Smooth muscle cell (in vitro differentiated cells): ENCODE measurements at regions not wholly inside any gene's neighbourhood (a gene's known extent, or its start where the extent isn't known, plus 50 kb on each side); places are given as distances from the start of the nearest gene placed in this dataset.

Experiments
- DNase-seq: peaks from one replicate; lab custom pipeline; 2025; ENCODE audit not compliant: unreplicated experiment; lab: John Stamatoyannopoulos, UW
- H2AFZ ChIP-seq: fragments of 200-600 bp; sonication (generic); 2 replicates; pipeline ENCODE4 v1.6.0; 2016; ENCODE audit warnings: antibody characterized with exemption, low read depth, mild to moderate bottlenecking
- H3F3A ChIP-seq: fragments of 200-600 bp; sonication (generic); 2 replicates; pipeline ENCODE4 v1.6.0; 2017; ENCODE audit warnings: antibody characterized with exemption, low read depth
- H3K27ac ChIP-seq: fragments of 200-600 bp; sonication (generic); 2 replicates; pipeline ENCODE4 v1.5.1; 2016; ENCODE audit warnings: low read depth, mild to moderate bottlenecking
- H3K27me3 ChIP-seq: fragments of 200-600 bp; sonication (generic); 2 replicates; pipeline ENCODE4 v1.6.1; 2016; ENCODE audit warnings: low read depth, mild to moderate bottlenecking
- H3K36me3 ChIP-seq: fragments of 200-600 bp; sonication (generic); 2 replicates; pipeline ENCODE4 v1.5.1; 2016; ENCODE audit warnings: low read depth
- H3K4me1 ChIP-seq: fragments of 200-600 bp; sonication (generic); 2 replicates; pipeline ENCODE4 v1.5.1; 2016; ENCODE audit warnings: low read depth
- H3K4me2 ChIP-seq: fragments of 200-600 bp; sonication (generic); 2 replicates; pipeline ENCODE4 v1.6.0; 2016; ENCODE audit warnings: mild to moderate bottlenecking
- H3K4me3 ChIP-seq: fragments of 200-600 bp; sonication (generic); 2 replicates; pipeline ENCODE4 v1.5.1; 2016; ENCODE audit warnings: mild to moderate bottlenecking
- H3K79me2 ChIP-seq: fragments of 200-600 bp; sonication (generic); 2 replicates; pipeline ENCODE4 v1.6.0; 2016; ENCODE audit warnings: low read depth, mild to moderate bottlenecking
- H3K9ac ChIP-seq: fragments of 200-600 bp; sonication (generic); 2 replicates; pipeline ENCODE4 v1.6.0; 2016; ENCODE audit warnings: low read depth
- H3K9me3 ChIP-seq: fragments of 200-600 bp; sonication (generic); replicated peaks from 2 replicates; pipeline ENCODE4 v1.5.1; 2016; ENCODE audit warnings: low read depth
- H4K20me1 ChIP-seq: fragments of 200-600 bp; sonication (generic); 2 replicates; pipeline ENCODE4 v1.6.0; 2016; ENCODE audit warnings: low read depth
- CTCF ChIP-seq: fragments of 200-600 bp; sonication (generic); IDR thresholded peaks from 2 replicates; pipeline ENCODE4 v1.5.1; 2017; ENCODE audit warnings: borderline replicate concordance, mild to moderate bottlenecking, antibody characterized with exemption; ENCODE audit not compliant: insufficient read depth, poor library complexity, severe bottlenecking
- WGBS: methylation state at CpG from one replicate; pipeline ENCODE4 v1.1.7; 2016; ENCODE audit warnings: low lambda C conversion rate; 5-methylcytosine and 5-hydroxymethylcytosine counted together

DNA sequence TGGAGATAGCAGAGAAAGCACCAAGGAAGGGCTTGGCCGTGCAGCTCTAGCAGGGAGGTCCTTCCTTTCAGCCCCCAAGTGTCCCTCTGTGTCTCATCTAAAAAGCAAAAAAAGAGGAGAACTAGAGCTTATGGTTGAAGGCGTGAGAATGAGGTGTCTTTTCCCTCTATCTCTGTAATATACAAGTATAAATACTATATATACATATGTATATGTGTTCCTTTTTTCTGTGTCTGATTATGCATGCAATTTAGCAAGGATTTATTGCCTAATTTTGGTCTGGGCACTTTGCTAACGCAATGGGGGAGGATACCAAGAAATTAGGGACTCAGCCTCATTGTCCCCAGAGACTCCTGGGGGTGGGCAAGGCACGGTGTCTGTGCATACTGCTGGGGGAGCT lies 90.2 kb upstream of the CCL2 start:
- H3K4me3 ChIP-seq, result no peak overlapping the region
- H3K9me3 ChIP-seq, result no peaks in the 10 kb centered on the region
- WGBS, result 70% methylated on average over 4 of the region's 4 CpGs
- no peak for DNase-seq
- no peak overlapping the region for H3K27ac ChIP-seq
- H2AFZ ChIP-seq, result no peak overlapping the region
- peaks cover 3% of the 10 kb centered on the region for H3F3A ChIP-seq
- H3K9ac ChIP-seq, result no peak overlapping the region
- no peaks in the 10 kb centered on the region for H3K79me2 ChIP-seq
- H4K20me1 ChIP-seq, result no peaks in the 10 kb centered on the region
- H3K27me3 ChIP-seq, result peaks cover 22% of the 10 kb centered on the region
- no peak overlapping the region for H3K4me2 ChIP-seq
- peaks cover 7% of the 10 kb centered on the region for H3K4me1 ChIP-seq
- no peak for TF ChIP-seq CTCF
- H3K36me3 ChIP-seq, result no peaks in the 10 kb centered on the region

DNA sequence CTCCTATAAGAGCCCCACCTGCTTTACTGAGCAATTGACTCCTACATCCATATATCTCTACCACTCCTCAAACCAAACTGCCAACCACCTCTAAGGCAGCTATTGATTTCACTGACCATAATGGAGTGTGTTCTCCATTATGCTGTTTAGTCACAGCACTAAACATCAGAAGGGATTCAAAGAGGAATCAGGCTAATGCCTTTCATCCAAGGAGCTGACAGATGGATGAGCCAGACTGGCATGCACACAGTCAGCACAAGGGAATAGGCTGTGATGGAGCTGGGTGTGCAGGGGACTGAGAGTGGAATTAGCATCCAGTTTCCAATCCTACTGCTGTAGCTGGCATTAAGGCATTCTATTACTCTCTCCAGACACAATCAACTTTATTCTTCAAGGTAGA lies 88.7 kb upstream of the CCL2 start:
- Histone ChIP-seq H3K79me2 (no peaks in the 10 kb centered on the region), H3K27me3 (peaks cover 11% of the 10 kb centered on the region), H3K9me3 (no peaks in the 10 kb centered on the region), H3K4me3 (no peak overlapping the region), H3K27ac (no peak overlapping the region), H3K36me3 (no peaks in the 10 kb centered on the region), H4K20me1 (no peaks in the 10 kb centered on the region), H3K4me2 (no peak overlapping the region), H2AFZ (no peak overlapping the region), H3K9ac (no peak overlapping the region), H3K4me1 (peaks cover 7% of the 10 kb centered on the region), H3F3A (peaks cover 3% of the 10 kb centered on the region)
- TF ChIP-seq CTCF, result no peak
- no peak for DNase-seq

DNA sequence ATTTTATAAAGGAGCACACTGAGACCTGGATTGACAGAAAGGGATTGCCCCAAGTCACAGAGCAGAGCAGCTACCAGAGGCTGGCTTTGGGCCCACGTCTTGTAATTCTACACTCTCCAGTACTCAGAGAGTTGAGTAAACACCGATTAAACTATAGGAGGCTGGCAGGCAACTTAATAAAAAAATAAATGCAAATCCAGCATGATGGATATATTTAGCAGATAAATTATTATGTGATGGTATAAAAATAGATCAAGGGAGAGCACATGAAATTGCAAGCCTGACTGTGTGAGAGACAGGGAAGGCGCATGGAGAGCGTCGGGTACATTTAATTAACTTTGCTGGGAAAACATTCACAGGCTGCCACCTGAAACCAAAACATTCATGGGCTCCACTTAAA lies 87.7 kb upstream of the CCL2 start:
- peaks cover 11% of the 10 kb centered on the region for H3K27me3 ChIP-seq
- H3K9me3 ChIP-seq, result no peaks in the 10 kb centered on the region
- peaks cover 3% of the 10 kb centered on the region for H3F3A ChIP-seq
- H3K4me1 ChIP-seq, result peaks cover 7% of the 10 kb centered on the region
- H3K4me3 ChIP-seq, result no peak overlapping the region
- no peak for DNase-seq
- H3K4me2 ChIP-seq, result no peak overlapping the region
- H2AFZ ChIP-seq, result no peak overlapping the region
- H3K27ac ChIP-seq, result no peak overlapping the region
- H4K20me1 ChIP-seq, result no peaks in the 10 kb centered on the region
- TF ChIP-seq CTCF, result no peak
- no peak overlapping the region for H3K9ac ChIP-seq
- no peaks in the 10 kb centered on the region for H3K36me3 ChIP-seq
- 81% methylated on average over 5 of the region's 5 CpGs for WGBS
- H3K79me2 ChIP-seq, result no peaks in the 10 kb centered on the region

DNA sequence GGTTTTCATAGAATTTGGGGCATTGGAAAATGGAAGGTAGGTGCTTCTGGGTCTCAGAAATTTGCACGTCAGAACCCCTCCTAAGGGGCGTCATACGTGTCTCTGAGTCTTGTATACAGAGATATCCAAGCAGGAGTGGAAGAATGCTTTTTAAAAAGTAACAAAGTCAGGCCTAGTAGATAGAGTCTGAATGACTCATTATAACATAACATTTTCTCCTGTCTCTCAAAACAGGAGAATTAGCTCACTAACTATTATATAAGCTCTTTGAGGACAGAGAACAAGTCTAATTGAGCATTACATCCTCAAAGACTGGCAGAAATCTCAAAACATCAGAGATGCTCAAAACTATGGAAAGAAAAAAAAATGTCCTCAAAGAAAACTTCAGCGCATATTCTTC lies 86.1 kb upstream of the CCL2 start:
- Histone ChIP-seq H3K9me3 (no peaks in the 10 kb centered on the region), H3K36me3 (no peaks in the 10 kb centered on the region), H2AFZ (no peak overlapping the region), H3F3A (no peaks in the 10 kb centered on the region), H3K27me3 (peaks cover 11% of the 10 kb centered on the region), H3K79me2 (no peaks in the 10 kb centered on the region), H3K4me3 (no peak overlapping the region), H3K9ac (no peak overlapping the region), H3K27ac (no peak overlapping the region), H4K20me1 (no peaks in the 10 kb centered on the region), H3K4me1 (no peaks in the 10 kb centered on the region), H3K4me2 (no peak overlapping the region)
- no peak for TF ChIP-seq CTCF
- DNase-seq, result no peak
- WGBS, result 83% methylated on average over 4 of the region's 4 CpGs
